ENCODE measurements at regions not wholly inside any gene's neighbourhood (a gene's known extent, or its start where the extent isn't known, plus 50 kb on each side); places are given as distances from the start of the nearest gene placed in this dataset.

DNA sequence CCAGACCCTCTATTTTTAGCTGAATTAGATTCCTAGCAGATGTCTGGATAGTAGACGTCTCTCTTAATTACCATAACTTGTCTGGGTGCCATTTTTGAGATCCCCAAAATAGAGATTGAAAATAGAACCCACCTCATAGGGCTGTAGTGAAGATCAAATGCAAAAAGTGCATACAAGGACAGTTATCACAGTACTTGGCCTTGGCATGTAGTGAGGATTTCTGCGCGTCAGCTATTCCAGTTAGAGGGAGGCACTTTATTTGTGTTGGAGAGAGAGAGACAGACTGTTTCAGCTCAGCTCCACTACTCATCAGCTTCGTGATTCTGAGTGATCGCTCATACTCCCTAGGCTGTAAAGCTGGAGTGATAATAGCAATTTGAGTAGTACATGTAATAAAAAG is 59.6 kb upstream of the CDH13 start:
- no peak for FAIRE-seq

- no peak for FAIRE-seq
Measured at GRCh38 chr16:82563401-82563800, 63.4 kb upstream of the CDH13 start.

GRCh38 chr16:82562183-82562683 is 64.5 kb upstream of the CDH13 start:
- no peak for FAIRE-seq

DNA sequence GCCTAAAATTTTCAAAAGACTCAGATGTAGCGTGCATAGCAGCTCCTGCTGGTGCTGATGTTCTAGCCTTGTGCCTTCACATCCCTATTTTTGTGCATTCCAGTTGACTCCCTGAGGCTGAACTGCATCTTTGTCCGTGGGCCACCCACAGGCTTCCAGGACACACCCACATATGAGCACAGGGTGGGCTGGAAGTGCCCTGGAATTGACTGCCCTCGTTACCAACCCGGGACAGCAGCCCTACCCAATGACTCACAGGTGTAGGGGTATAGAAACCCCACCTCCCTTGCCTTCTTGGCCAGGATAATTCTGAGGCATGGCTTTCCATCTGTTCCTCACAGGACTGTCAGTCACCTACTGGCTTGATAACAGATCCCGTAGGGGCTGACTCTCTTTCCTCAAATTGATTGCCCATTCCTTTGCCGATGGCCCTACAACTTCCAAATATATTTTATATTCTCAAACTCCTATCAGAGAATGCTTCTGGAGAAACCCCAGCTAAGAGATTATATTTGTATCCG is 65.9 kb upstream of the CDH13 start:
- no peak for FAIRE-seq

- no peak for FAIRE-seq
Measured at GRCh38 chr16:82544378-82545160, 82.2 kb upstream of the CDH13 start.

- no peak for FAIRE-seq
Measured at GRCh38 chr16:82542714-82543113, 84.1 kb upstream of the CDH13 start.

DNA sequence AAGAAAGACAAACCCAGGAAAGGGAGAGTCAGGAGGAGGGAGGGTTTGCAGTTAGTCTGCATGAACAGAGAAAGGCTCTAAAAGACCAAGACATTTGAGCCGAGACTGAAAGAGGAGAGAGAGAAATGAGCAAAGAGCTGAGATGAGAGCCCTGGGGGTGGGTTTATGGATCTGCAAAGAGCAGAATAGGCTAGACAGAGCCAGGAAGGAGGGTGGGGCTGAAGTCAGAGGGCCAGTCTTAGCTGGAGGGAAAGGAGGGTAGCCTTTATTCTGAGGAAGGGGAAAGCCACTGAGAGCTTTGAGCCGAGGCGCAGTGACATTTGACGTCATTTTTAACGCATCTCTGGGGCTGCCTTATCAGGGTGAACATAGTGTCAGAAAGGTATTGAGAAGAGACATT is 85.7 kb upstream of the CDH13 start:
- no peak for FAIRE-seq

GRCh38 chr16:82535764-82536163 is 91.0 kb upstream of the CDH13 start:
- no peak for FAIRE-seq

- FAIRE-seq = no peak
Measured at GRCh38 chr16:82535262-82535661, 91.5 kb upstream of the CDH13 start.

- FAIRE-seq = no peak
Measured at GRCh38 chr16:82533189-82533588, 93.6 kb upstream of the CDH13 start.

DNA sequence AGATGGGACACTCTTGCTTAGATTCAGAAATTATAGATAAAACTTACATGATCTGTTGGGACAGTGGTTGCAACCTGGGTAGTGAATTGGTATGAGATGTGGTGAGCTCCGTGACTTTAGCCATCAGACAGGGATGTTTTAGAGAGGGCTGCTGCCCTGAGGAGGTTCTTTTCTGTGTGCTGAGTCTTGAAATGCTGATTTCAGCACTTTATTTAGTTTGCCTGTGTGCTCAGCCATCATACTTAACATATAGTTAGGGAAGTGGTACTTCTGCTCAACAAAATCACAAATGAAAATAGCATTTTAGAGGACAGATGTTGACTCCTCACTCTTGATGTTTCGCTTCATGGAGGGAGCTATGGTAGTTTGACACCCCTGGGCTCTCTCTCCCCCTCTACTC is 95.9 kb upstream of the CDH13 start:
- no peak for FAIRE-seq

GRCh38 chr16:82527101-82527500 is 99.7 kb upstream of the CDH13 start:
- no peak for FAIRE-seq

- no peak for FAIRE-seq
Measured at GRCh38 chr16:82524976-82525375, 101.8 kb upstream of the CDH13 start.

GRCh38 chr16:82523815-82524214 is 103.0 kb upstream of the CDH13 start:
- FAIRE-seq = no peak

GRCh38 chr16:82522026-82522425 is 104.7 kb upstream of the CDH13 start:
- FAIRE-seq = no peak

DNA sequence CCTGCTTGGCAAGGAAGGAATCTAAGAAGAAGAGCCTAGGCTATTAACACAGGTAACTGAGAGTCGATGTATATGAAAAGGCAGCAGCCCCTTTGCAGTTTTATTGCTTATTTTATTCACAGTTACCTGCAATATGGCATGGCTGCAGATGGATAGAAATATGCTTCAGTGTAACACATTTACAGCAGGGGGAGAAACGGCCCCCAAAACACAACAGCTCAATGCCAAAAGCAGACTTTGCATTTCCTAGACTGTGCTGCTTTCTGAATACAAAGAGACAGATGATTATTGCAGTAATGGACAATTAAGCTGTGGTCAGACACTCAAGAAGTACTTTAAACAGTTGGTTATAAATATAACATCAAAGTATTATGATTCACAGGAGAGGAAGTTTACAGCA is 108.0 kb upstream of the CDH13 start:
- no peak for FAIRE-seq

GRCh38 chr16:82514262-82514661 is 112.5 kb upstream of the CDH13 start:
- FAIRE-seq = no peak

GRCh38 chr16:82510789-82511305 is 115.9 kb upstream of the CDH13 start:
- no peak for FAIRE-seq

DNA sequence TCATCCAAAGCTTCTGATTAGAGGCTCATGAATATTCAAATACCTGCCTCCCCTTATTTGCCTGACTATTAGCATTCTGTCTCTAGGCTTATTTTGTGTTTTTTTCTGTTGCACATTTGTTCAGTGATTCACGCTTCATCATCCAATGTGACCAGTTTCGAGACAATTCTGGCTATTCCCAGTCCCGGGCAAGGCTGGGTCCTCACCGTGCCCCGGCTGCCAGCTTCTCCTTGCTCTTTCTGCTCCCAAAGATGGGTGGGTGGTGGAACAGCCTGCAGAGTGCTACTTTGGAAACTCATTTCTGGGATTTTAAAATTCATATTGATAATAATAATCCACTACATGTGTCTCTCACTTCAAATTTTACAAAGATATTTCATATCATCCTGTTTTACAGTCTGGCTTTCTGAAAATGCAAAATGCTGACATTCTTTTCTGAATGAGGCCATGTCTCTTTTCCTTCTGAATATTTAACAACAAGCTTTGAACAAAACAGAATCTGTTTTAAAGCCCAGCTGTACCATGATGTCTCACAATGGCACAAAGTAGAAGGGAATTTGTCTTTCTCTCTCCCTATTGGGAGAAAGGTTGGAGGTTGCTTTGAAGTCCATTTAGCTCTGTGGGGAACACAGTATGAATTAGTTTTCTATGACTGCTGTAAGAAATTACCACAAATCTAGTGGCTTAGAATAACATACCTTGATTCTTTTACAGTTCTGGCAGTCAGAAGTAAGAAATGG is 116.9 kb upstream of the CDH13 start:
- FAIRE-seq = no peak

- FAIRE-seq = no peak
Measured at GRCh38 chr16:82506692-82507670, 119.8 kb upstream of the CDH13 start.

DNA sequence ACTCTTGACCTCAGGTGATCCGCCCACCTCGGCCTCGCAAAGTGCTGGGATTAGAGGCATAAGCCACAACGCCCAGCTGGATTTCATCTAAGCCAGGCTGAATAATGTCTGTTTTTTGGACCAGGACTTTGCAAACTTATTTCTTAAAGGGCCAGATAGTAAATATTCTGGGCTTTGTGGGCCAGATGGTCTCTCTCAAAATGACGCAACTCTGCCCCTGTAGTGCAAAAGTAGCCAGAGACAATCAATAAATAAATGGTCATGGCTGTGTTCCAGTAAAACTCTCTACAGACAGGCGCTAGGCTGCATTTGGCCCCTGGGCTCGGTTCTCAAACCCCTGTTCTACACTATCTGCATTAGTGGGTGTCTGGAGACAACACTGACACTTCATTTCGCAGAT is 121.9 kb upstream of the CDH13 start:
- no peak for FAIRE-seq

DNA sequence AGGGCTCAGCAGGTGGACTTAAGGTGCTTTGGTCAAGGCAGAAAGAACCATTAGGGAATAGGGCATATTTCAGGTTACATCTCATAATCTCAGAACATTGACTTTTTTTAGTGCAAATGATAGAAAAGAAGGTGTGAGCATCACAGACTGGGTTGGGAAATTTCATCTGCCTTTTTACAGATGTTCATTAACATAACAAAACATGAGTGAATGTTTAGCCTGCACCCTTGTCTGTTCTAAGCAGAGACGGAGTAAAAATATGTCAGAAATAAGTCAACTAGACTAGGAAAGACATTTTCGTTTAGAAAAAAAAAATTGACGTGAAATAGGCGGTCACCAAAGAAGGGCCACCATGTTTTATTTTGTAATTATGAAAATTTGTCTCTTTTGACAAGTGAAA is 127.5 kb upstream of the CDH13 start:
- no peak for FAIRE-seq

- no peak for FAIRE-seq
Measured at GRCh38 chr16:82497139-82497538, 129.6 kb upstream of the CDH13 start.

All from islet of Langerhans (tissue), 1 donor.